HG03175 (cell line): ENCODE measurements at regions not wholly inside any gene's neighbourhood (a gene's known extent, or its start where the extent isn't known, plus 50 kb on each side); places are given as distances from the start of the nearest gene placed in this dataset.
"Not testable (repeated sequence)": the region's sequence is repeated elsewhere in the genome, so short reads cannot be mapped to it uniquely, and the experiment has no call there.

Experiments used
- ATAC-seq: cut with Tn5 transposase; IDR thresholded peaks from one replicate; pipeline ENCODE4 v1.9.1; 2021; ENCODE audit warnings: mild to moderate bottlenecking, moderate library complexity; ENCODE audit not compliant: unreplicated experiment

DNA sequence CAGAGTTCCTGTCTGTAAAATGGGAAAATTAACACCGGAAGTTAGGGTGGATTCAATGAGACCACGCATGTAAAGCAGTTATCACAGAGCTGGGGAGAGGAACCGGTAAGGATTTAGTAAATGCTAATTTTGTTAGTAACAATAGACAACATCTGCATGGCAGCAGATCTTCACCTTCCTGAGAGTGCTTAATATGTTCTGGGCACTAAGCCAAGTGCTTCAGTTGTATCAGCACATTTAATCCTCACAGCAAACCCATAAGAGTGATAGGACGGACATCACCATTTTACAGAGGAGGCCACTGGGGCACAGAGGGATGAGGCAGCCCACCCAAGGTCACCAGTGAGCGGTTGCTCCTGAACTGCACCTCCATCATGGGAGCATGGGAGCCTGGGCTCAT lies 189.4 kb downstream of the WNT5A start:
- ATAC-seq: no peak

DNA sequence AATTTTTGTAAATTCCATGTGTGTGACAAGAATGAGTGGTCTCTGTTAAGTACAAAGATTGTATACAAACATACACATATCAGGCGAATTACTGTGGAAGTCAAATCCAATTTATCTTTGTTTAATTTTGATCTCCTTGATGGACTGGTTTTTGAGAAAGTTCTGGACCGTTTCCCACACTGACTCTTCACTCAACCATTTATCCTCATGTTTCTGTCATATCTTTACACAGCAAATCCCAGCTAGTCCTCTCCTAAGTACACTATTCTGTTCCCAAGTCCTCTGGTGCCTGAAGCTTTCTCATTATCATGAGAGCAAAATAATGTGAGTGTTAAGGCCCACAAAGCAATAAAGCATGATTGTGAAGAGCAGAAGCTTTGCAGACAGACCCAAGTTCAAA lies 189.9 kb downstream of the WNT5A start:
- no peak for ATAC-seq

DNA sequence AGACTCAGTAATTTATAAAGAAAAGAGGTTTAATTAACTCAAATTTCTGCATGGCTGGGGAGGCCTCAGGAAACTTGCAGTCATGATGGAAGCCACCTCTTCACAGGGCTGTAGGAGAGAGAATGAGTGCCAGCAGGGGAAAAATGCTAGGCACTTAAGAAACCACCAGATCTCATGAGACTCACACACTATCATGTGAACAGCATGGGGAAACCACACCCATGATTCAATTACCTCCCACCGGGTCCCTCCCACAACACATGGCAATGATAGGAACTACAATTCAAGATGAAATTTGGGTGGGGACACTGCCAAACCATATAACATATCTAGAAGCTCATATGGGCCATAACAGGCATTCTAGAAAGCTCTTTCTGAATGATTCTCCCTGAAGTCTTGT lies 190.3 kb downstream of the WNT5A start:
- ATAC-seq: no peak

DNA sequence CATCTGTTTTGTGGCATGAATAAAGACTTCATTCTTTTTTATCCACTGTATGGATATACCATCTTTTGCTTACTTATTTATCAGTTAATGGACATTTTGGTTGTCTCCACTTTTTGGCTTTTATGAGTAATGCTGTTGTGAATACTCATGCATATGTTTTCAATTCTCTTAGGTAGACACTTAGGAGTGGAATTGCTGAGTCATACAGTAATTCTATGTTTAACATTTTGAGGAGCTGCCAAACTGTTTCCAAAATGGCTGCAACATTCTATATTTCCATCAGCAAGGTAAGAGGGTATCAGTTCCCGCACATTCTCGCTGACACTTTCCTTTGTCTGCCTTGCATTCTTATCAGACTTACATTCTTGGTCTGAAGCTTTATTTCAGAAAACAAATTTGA lies 191.1 kb downstream of the WNT5A start:
- no peak for ATAC-seq

DNA sequence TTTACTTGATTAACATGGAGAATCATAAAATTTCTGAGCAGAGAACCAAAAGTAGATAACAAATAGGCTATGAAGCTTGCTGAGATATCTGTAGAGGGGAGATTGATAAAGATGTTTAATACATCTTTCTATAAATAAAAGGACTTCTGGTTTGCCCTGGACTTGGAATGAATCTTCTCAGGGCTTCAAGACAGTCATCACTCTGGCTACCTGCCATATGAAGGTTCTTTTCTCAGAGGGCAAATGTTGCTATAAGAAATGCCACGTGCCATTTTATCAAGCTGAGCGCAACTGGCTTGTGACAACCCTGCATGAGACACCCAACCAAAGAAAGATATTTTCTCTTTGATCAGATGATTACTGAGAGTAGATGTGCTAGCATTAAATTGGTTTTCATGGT lies 192.5 kb downstream of the WNT5A start:
- ATAC-seq: no peak

DNA sequence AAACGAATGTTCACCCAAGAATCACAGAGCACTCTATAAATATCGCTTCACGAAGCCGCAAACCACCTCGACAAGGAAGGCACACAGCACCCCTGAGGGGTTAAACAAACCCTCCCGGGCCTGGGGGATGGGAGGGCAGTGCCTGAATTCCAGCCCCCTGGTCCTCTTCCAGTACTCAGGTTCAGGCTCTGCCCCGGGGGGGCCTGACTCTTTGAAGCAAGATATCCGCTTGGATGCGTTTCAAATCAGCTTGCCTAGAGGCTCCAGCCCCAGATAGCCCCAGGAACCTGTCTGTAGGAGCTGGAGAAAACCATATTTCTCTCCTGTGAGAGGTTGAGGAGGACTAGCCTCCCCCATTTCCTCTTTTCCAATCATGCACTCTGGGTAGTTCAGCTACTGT lies 194.7 kb downstream of the WNT5A start:
- no peak for ATAC-seq

DNA sequence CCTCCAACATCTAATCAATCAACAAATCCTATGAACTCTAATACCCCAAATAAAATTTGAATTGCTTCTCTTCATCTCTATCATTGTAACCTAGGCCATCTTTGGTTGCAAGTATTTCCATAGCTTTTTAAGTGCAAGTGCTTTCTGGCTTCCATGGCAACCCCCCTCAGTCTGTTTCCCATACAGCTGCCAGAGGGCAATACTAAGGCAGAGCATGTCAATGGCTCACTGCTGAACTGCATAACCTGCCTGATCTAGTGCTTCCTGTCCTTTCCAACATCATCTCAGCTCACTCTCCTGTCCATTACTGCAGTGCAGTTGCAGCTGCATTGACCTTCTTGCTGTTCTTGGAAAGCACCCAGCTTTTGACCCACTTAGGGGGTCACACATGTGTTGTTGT lies 198.4 kb downstream of the WNT5A start:
- no peak for ATAC-seq

DNA sequence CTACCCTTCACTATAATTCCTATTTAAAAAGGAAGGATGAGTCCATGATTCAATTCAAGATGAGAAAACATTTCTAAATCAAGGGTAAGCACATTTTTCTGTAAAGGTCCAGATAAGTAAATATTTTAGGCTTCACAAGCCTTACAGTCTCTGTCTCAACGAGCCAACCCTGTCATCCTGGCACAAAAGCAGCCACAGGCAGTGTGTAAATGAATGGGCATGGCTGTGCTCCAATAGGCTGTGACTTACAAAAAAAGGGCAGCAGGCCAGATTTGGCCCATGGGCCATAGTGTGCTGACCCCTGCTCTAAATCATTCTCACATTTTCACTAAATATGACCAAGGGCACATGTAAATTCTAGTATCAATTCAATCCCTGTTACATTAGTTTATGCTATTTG lies 200.4 kb downstream of the WNT5A start:
- ATAC-seq: no peak

DNA sequence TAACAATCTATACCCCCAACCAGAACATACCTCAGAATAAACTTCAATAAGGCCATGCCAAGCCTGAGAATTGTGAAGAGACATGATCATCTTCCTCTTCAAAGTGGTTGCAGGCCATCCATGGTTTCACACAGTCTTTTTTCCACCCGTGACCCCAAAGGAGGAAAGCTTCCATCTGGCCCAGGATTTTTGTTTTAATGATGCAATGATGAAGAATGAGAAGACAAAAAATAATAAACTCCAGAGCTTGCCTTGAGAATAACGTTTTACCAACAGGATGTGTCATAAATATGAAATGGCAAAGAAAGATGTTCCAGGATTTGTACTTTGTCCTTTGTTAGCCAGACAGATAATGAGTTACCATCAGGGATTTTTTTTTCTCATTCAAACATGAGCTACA lies 201.9 kb downstream of the WNT5A start:
- no peak for ATAC-seq

DNA sequence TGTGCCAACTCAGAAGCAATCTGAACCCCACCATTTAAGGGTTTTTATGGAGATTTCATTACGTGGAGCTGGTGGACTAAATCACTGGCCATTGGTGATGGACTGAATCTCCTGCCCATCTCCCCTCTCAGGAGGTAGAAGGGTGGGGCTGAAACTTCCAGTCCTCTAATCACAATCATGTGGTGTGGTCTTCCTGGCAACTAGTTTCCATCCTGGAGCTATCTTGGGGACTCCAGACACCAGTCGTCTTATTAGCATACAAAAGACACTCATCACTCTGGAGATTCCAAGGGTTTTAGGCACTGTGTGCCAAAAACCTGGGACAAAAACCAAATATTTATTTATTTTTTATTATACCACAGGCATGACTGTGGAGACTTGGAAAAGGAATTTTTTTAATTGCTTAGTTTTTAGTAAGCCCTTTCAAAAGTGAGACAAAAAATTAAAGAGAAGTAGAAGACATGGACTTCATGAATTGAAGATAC lies 203.6 kb downstream of the WNT5A start:
- no peak for ATAC-seq

DNA sequence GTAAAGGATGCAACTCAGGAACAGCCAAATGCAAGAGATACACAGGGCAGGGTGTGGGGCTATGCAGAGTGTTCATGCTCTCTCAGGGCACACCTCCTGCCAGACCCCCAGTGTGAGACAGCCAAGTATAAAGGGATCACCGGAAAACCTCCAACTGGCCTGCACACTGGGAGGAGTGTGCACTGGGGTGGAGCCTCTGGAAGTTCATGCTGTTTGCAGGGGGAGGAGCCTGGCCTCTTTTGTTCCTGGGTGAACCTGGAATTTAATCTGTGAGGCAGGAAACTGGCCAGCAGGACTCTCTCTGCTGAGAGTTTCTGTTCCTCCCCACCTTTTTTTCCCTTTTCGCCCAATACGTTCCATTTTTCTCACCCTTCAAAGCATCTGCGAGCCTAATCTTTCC lies 204.1 kb downstream of the WNT5A start:
- ATAC-seq: no peak

DNA sequence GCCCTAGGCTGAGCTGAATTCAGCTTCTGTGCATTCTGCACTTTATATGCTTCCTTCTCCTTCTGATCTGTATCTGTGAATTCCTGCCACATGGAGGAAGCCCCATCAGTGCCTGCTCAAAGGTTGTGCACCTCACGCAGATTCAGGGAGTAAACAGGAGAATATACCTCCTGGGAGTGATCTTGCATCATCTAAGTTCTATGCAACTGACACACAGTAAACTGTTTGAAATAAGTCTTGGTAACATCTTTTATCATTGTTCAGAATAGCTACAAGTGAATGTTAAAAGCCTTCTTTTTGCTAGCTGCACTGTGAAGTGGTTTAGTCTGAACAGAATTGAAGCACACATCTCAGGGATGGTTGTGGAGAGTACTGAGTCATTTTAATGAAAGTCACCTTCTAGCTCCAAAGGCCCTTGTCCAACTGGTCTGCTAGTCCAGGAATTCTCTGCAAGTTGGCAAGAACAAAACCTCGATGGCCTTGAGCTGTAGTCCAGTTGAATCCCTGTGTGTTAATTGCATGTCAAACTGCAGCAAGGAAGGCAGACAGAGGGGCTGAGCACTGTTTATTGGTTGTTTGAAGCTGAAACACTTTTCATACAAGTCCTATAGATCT lies 215.0 kb downstream of the WNT5A start:
- ATAC-seq: no peak

DNA sequence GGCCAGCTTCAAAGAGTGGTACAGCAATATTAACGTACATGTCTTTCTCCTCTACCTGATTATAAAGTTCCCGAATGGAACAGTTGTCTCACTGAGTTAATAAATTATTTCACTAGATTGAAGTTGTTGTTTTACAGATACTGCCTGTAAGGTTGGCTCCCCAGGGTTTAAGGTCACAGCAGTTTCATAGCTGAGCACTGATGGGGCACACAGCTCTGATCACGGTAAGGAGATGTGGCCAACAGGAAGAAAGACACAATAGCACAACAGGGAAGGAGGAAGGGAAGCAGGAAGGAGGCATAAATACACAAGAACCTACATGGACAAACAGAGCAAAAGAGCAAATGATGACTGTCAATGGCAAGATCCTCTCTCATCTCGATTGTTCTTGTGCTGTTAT lies 215.6 kb downstream of the WNT5A start:
- no peak for ATAC-seq

DNA sequence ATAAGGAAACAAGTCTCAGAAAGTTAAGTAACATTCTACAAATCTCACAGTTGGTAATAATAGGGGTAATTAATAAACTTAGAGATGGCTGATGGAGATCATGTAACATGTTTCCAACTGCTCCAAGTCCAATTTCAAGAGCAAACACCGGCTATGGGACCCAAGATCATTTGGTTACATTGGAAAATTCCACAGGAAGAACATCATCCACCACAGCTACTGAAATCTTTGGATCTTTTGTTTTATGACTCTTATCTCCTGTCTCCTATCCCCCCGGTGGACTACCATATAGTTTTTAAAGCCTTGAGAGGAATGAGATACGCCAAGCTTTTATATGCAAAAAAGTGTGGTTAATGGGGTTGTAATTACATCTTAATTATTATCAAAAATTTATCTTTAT lies 216.1 kb downstream of the WNT5A start:
- no peak for ATAC-seq

DNA sequence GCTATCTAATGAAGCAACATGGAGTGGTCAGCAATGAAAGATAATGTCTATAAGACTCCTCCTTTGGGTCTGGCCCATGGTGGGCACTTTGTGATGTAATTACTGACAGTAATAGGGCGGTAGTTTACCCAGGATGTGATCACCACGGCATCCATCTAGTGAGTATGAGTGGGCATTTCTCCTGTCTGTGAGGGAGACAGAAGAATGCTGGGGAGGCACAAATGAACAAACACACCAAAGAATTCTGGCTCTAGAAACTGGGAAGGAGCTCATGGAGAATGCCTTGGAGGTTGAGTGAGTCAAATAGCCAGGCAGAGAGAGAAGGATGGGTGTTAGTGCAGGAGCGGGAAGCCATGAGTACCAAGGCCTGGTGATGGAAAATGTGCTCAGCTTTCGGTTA lies 217.5 kb downstream of the WNT5A start:
- no peak for ATAC-seq

DNA sequence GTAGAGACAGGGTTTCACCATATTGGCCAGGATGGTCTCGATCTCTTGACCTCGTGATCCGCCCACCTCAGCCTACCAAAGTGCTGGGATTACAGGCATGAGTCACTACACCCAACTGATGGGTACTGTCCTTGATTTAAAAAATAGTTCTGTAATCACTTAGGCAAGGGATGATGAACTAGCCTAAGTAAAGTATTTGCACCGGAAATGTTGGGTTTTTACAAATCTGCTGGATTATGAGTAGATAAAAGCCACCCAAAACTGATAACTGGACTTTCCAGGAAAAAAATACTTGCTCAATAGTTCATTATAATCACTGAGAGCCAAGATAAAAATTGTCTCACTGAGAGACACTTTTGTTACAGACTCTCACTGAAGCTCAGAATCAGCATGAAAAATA lies 218.0 kb downstream of the WNT5A start:
- no peak for ATAC-seq

DNA sequence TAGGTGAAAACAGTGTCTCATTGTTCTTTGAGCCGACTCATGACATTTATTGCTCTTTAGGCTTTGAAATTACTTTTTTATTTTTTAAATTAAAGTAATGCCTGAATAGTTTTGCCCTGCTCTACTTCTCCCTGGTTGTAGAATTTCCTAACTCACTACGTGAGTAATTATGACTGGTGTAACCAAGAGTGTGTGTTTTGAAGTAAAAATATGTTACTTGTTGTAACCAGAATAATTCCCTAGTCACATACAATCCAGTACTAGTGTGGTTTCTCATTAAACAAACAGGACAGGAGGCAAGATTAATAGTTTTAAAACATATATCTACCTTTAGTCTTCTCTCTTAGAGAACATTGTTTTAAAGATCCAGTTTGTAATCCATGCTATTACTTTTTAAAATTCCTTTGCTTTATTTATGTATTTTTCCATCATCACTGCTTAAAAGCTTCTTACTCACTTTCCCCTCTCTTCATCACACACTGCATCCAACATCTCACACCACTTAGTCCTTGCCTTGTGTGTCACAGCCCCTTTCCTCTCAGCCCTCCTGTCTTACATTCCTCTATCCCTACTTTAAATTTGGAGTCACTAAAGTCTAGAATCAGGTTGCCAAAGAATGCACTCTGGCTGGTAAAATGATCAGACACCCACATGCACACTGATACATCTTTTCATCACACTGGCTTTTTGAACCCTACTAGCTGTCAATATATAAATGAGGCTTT lies 219.7 kb downstream of the WNT5A start:
- no peak for ATAC-seq

DNA sequence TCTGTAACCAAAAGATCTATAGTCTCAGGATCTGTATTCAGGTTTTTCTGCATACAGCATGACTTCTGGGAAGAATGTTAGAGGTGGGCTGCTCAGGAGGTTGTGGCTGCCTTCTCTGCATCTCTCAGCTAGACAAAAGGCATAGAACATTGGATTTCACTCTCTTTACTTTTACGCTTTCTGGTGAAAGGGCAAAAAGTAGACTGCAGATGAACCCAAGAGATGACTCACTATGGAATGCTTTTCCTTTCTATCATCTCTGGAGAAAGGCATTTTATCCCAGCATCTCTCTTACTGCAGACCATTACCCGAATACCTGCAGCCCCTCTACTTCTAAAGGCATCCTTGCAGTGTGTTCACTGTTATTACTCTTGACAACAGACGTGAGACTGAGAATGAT lies 222.2 kb downstream of the WNT5A start:
- no peak for ATAC-seq

DNA sequence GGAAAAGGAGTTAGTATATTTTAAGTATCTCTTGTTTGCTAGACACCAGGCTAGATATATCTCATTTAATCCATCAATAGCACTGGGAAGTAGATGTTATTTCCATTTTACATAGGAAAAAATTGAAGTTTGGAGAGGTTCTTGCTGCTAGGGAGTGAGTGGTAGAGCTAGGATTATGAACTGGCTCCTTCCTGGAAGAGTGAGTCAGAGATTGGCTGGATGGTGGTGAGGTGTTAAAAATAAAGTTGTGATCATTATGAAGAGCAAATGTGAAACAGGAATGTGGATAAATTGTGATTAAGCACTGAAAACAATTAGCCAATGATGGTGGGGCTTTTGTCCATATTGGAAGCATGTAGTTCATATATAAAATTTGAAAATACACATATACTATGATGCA lies 234.2 kb downstream of the WNT5A start:
- no peak for ATAC-seq

DNA sequence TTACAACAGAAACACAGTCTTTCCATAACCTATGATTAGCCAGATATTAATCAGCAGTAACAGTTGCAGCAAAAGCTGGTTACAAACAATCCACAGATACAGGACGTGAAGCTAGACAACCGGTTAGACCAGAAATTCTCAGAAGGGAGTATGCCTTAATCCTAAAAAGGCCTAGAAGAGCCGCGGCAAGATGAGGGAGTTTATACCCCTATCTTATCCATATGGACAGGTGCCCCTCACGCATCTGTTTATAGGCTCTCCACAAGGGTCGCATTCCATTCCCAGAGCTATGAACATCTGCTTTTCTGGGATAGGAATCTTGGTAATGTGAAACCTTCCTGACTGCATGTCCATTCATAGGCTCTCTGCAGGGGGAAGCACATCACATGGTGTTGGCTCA lies 237.9 kb downstream of the WNT5A start:
- ATAC-seq: not testable (repeated sequence)

DNA sequence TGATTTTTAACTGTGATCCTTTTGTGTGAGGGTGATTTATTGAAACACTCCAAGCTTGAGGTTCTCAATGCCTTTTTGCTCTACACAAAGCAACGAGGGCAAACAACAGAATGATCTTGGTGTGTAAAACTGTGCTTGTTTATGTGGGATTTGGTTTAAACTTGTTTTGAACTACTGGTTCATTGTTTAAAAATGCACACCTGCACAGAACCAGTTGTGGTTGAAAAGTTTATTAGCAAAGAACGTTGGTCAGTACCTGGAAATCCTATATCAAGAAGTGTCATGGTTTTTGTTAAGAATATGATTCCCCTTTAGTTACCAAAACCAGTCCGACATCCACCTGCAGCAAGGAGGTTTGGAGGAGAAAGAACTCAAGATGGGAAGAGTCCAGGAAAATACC lies 239.4 kb downstream of the WNT5A start:
- ATAC-seq: no peak

DNA sequence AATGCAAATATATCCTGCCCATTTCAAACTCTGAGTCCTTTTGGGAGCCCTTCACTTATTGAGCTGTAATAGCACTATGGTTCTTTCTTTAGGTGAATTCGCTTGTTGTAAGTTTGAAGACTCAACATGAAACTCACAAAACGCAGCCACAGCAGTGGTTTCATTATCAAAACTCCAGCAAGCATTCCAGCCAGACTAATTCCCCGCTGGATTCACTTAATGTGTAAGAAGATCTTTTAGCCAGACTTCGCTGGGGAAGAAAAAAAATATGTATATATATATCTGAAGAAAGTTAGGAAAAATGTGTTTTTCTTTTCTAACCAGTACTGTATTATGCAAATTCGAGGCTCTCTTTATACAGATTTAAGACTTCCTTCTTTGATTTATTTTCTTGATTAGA lies 241.1 kb downstream of the WNT5A start:
- ATAC-seq: no peak

DNA sequence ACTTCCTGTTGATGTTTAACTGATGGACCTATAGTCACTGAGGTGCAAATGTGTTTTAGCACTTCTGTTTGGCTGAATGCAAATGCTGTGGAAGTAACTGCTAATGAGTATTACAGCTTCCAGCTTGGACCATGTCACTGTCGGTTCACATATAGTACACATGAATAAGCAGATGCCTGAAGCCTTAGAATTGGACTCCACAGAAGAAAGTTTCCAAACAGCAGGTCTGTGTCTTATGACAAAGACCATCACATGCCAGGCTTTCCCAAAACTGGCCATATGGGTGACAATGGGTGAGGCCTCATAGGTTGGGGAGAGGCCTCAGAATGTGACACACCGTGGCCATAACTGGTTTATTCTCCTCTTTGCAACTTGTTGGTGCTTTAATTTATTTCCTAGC lies 241.8 kb downstream of the WNT5A start:
- ATAC-seq: no peak
